GM12878 (cell line): ENCODE measurements at regions not wholly inside any gene's neighbourhood (a gene's known extent, or its start where the extent isn't known, plus 50 kb on each side); places are given as distances from the start of the nearest gene placed in this dataset.

ENCODE experiments used
- ATAC-seq: fragments of 200-7000 bp; cut with Tn5 transposase; 3 replicates; pipeline ENCODE4 v1.9.1; 2020; ENCODE audit warnings: mild to moderate bottlenecking, moderate library complexity
- BruUV-seq: library from RNA; stranded (reverse); fragments of 400-500 nt; replicated peaks from 2 replicates; lab custom pipeline; 2021; lab: Mats Ljungman, UMichigan
- CTCF ChIA-PET: fragments of 300-600 bp; sonication (Branson Sonifier 250); formaldehyde crosslinking; extraction: SDS; loops from one replicate; lab custom pipeline; 2021; ENCODE audit warnings: inconsistent platforms; lab: Yijun Ruan, JAX
- POLR2A ChIA-PET: fragments of 350-600 bp; formaldehyde crosslinking; extraction: SDS; loops from one replicate; lab custom pipeline; 2021; ENCODE audit warnings: inconsistent platforms; lab: Charles Lee
- RAD21 ChIA-PET: fragments of 300-600 bp; sonication (Branson Sonifier 250); formaldehyde crosslinking; loops from one replicate; lab custom pipeline; 2023; ENCODE audit warnings: antibody characterized with exemption; ENCODE audit not compliant: unreplicated experiment; lab: Charles Lee
- SMC1A ChIA-PET: fragments of 300-600 bp; sonication (Branson Sonifier 250); formaldehyde crosslinking; loops from one replicate; lab custom pipeline; 2023; ENCODE audit not compliant: unreplicated experiment, uncharacterized antibody; lab: Charles Lee
- DNase-seq: peaks from one replicate; pipeline ENCODE4 v3.0.0-alpha.2; 2011; ENCODE audit warnings: low read depth, low spot score
- FAIRE-seq: peaks from 3 replicates; lab custom pipeline; 2011; peaks lifted over from hg19 to GRCh38; lab: Jason Lieb, UNC
- H2AFZ ChIP-seq: 2 replicates; pipeline ENCODE4 v1.6.0; 2011; ENCODE audit warnings: low read depth, low read length, control low read depth; ENCODE audit not compliant: control insufficient read depth
- H3K27ac ChIP-seq: 2 replicates; pipeline ENCODE4 v1.5.1; 2011; ENCODE audit warnings: control low read depth; ENCODE audit not compliant: control insufficient read depth, insufficient read depth
- H3K27me3 ChIP-seq, 2 experiments: replicated peaks in 1 of 2; 2 replicates each; pipeline versions ENCODE4 v1.6.0 to v1.6.1; 2011; ENCODE audit warnings: low read length in 1 of 2; ENCODE audit not compliant: control insufficient read depth in 2 of 2, insufficient read depth in 2 of 2
- H3K36me3 ChIP-seq, 2 experiments: 2 replicates each; pipeline ENCODE4 v1.5.1; 2011; ENCODE audit warnings: low read length in 1 of 2; ENCODE audit not compliant: control insufficient read depth in 2 of 2, insufficient read depth in 2 of 2
- H3K4me1 ChIP-seq: 2 replicates; pipeline ENCODE4 v1.6.1; 2011; ENCODE audit warnings: mild to moderate bottlenecking, low read length, moderate library complexity, mixed read lengths; ENCODE audit not compliant: control insufficient read depth, insufficient read depth
- H3K4me2 ChIP-seq: 2 replicates; pipeline ENCODE4 v1.6.0; 2011; ENCODE audit warnings: control low read depth; ENCODE audit not compliant: control insufficient read depth, insufficient read depth
- H3K4me3 ChIP-seq: fragments of 200-600 bp; sonication (generic); 2 replicates; pipeline ENCODE4 v1.5.1; 2016
- H3K79me2 ChIP-seq: 2 replicates; pipeline ENCODE4 v1.6.0; 2011; ENCODE audit warnings: low read length; ENCODE audit not compliant: control insufficient read depth, insufficient read depth
- H3K9ac ChIP-seq: 2 replicates; pipeline ENCODE4 v1.8.0; 2011; ENCODE audit warnings: low read length, control low read depth, mixed read lengths; ENCODE audit not compliant: control insufficient read depth, insufficient read depth
- H3K9me3 ChIP-seq: replicated peaks from 3 replicates; pipeline ENCODE4 v1.5.1; 2011; ENCODE audit warnings: mild to moderate bottlenecking, low read length; ENCODE audit not compliant: control insufficient read depth, insufficient read depth
- H4K20me1 ChIP-seq: 2 replicates; pipeline ENCODE4 v1.6.0; 2011; ENCODE audit not compliant: control insufficient read depth, insufficient read depth
- BACH1 ChIP-seq: fragments of 450-650 bp; IDR thresholded peaks from 2 replicates; pipeline ENCODE4 v1.6.1; 2017; ENCODE audit warnings: mild to moderate bottlenecking, borderline replicate concordance
- BMI1 ChIP-seq: fragments of 450-650 bp; IDR thresholded peaks from 2 replicates; pipeline ENCODE4 v1.6.1; 2016; ENCODE audit warnings: mild to moderate bottlenecking, moderate library complexity, borderline replicate concordance
- FOXM1 ChIP-seq: IDR thresholded peaks from 2 replicates; pipeline ENCODE4 v1.6.1; 2012; ENCODE audit warnings: low read depth, mild to moderate bottlenecking, inconsistent platforms, low read length, moderate library complexity
- HDAC2 ChIP-seq: fragments of 200-600 bp; sonication (generic); IDR thresholded peaks from 2 replicates; pipeline ENCODE4 v1.6.1; 2017
- IKZF2 ChIP-seq, 2 experiments: fragments of 450-650 bp; IDR thresholded peaks; 2 replicates each; pipeline ENCODE4 v1.6.1; 2017; ENCODE audit warnings: mild to moderate bottlenecking in 2 of 2, moderate library complexity in 2 of 2
- JUNB ChIP-seq: IDR thresholded peaks from 2 replicates; pipeline ENCODE4 v1.6.1; 2016; ENCODE audit warnings: antibody characterized with exemption, mild to moderate bottlenecking
- MEF2B ChIP-seq: fragments of 450-650 bp; IDR thresholded peaks from 2 replicates; pipeline ENCODE4 v1.6.1; 2018; ENCODE audit warnings: mild to moderate bottlenecking, moderate library complexity; ENCODE audit not compliant: partially characterized antibody, poor library complexity, severe bottlenecking
- NFYA ChIP-seq: IDR thresholded peaks from 2 replicates; pipeline ENCODE4 v1.6.1; 2011; ENCODE audit warnings: low read depth, mild to moderate bottlenecking, low read length, improper control_type of control experiment, borderline replicate concordance
- POLR2AphosphoS5 ChIP-seq: IDR thresholded peaks from 2 replicates; pipeline ENCODE4 v1.6.1; 2011; ENCODE audit warnings: mild to moderate bottlenecking, low read length, inconsistent platforms
- PRDM15 ChIP-seq: fragments of 450-650 bp; formaldehyde crosslinking; IDR thresholded peaks from 2 replicates; pipeline ENCODE4 v1.4.0; 2020; ENCODE audit warnings: mild to moderate bottlenecking, moderate library complexity
- RB1 ChIP-seq: fragments of 450-650 bp; formaldehyde crosslinking; IDR thresholded peaks from 2 replicates; pipeline ENCODE4 v1.6.1; 2017; ENCODE audit warnings: mild to moderate bottlenecking, borderline replicate concordance
- RBBP5 ChIP-seq: fragments of 200-600 bp; sonication (generic); conservative IDR thresholded peaks from 2 replicates; pipeline ENCODE4 v1.6.1; 2016
- SMARCA5 ChIP-seq: fragments of 450-650 bp; IDR thresholded peaks from 2 replicates; pipeline ENCODE4 v1.6.1; 2017; ENCODE audit warnings: mild to moderate bottlenecking
- YBX1 ChIP-seq: fragments of 450-650 bp; IDR thresholded peaks from 2 replicates; pipeline ENCODE4 v1.6.1; 2016; ENCODE audit warnings: antibody characterized with exemption
- WGBS: methylation state at CpG from one replicate; pipeline ENCODE4 v1.1.6; 2016; ENCODE audit warnings: low lambda C conversion rate; ENCODE audit not compliant: insufficient replicate concordance, insufficient coverage; ENCODE audit errors: missing lambda C conversion rate; 5-methylcytosine and 5-hydroxymethylcytosine counted together
- in situ Hi-C: fragments of 300-500 bp; cut with MboI; formaldehyde crosslinking; loops from 9 replicates; pipeline ENCODE4 v1.14.3; 2018; ENCODE audit warnings: mixed read lengths
- intact Hi-C: fragments of 100-400 bp; cut with micrococcal nuclease; formaldehyde crosslinking; loops from one replicate; pipeline ENCODE4 v1.14.2; 2022; ENCODE audit not compliant: unreplicated experiment
- TF ChIP-seq, protein P1 (sequence below): fragments of 450-650 bp; IDR thresholded peaks from 2 replicates; pipeline ENCODE4 v1.6.1; 2017; ENCODE audit warnings: mild to moderate bottlenecking, moderate library complexity

GRCh38 chr11:116384876-116385275 is 387.9 kb downstream of the BUD13 start:
- in situ Hi-C loops = no loop called here
- no peaks in the 10 kb centered on the region for H3K9me3 ChIP-seq
- no peaks in the 10 kb centered on the region for H4K20me1 ChIP-seq
- no peak overlapping the region for H3K4me3 ChIP-seq
- no peaks in the 10 kb centered on the region for H3K79me2 ChIP-seq
- ChIA-PET SMC1A (no interaction called here), POLR2A (no interaction called here), CTCF (no interaction called here), RAD21 (no interaction called here)
- no TSS peak for BruUV-seq
- H3K9ac ChIP-seq = no peak overlapping the region
- intact Hi-C loops = no loop called here
- no peaks in the 10 kb centered on the region for H3K36me3 ChIP-seq
- no peaks in the 10 kb centered on the region for H3K4me1 ChIP-seq
- WGBS = 6% methylated on average over 4 of the region's 4 CpGs
- ATAC-seq (no peak), DNase-seq (no peak), FAIRE-seq (no peak)
- H3K27me3 ChIP-seq = peaks cover 0 to 1% of the 10 kb centered on the region in 2 experiments; a peak in 1 of 4 replicates
- no peak overlapping the region for H3K4me2 ChIP-seq
- H2AFZ ChIP-seq = no peak overlapping the region
- H3K27ac ChIP-seq = no peak overlapping the region
- no peak for TF ChIP-seq BMI1
- TF ChIP-seq SMARCA5 = no peak
- TF ChIP-seq POLR2AphosphoS5 = no peak
- TF ChIP-seq JUNB = no peak
- no peak for TF ChIP-seq PRDM15
- no peak for TF ChIP-seq MEF2B
- no peak for TF ChIP-seq YBX1
- TF ChIP-seq, protein P1, sequence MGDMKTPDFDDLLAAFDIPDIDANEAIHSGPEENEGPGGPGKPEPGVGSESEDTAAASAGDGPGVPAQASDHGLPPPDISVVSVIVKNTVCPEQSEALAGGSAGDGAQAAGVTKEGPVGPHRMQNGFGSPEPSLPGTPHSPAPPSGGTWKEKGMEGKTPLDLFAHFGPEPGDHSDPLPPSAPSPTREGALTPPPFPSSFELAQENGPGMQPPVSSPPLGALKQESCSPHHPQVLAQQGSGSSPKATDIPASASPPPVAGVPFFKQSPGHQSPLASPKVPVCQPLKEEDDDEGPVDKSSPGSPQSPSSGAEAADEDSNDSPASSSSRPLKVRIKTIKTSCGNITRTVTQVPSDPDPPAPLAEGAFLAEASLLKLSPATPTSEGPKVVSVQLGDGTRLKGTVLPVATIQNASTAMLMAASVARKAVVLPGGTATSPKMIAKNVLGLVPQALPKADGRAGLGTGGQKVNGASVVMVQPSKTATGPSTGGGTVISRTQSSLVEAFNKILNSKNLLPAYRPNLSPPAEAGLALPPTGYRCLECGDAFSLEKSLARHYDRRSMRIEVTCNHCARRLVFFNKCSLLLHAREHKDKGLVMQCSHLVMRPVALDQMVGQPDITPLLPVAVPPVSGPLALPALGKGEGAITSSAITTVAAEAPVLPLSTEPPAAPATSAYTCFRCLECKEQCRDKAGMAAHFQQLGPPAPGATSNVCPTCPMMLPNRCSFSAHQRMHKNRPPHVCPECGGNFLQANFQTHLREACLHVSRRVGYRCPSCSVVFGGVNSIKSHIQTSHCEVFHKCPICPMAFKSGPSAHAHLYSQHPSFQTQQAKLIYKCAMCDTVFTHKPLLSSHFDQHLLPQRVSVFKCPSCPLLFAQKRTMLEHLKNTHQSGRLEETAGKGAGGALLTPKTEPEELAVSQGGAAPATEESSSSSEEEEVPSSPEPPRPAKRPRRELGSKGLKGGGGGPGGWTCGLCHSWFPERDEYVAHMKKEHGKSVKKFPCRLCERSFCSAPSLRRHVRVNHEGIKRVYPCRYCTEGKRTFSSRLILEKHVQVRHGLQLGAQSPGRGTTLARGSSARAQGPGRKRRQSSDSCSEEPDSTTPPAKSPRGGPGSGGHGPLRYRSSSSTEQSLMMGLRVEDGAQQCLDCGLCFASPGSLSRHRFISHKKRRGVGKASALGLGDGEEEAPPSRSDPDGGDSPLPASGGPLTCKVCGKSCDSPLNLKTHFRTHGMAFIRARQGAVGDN = no peak
- no peak for TF ChIP-seq RBBP5
- no peak for TF ChIP-seq BACH1
- no peak for TF ChIP-seq HDAC2
- TF ChIP-seq IKZF2 (IDR thresholded peaks at IDR 0.05) = no peak
- TF ChIP-seq FOXM1 = no peak
- TF ChIP-seq RB1 = no peak
- TF ChIP-seq NFYA = no peak
